GM18505 (cell line): ENCODE measurements at regions not wholly inside any gene's neighbourhood (a gene's known extent, or its start where the extent isn't known, plus 50 kb on each side); places are given as distances from the start of the nearest gene placed in this dataset.
"Not testable (repeated sequence)": the region's sequence is repeated elsewhere in the genome, so short reads cannot be mapped to it uniquely, and the experiment has no call there.

ENCODE experiments used
- ATAC-seq: cut with Tn5 transposase; IDR thresholded peaks from one replicate; pipeline ENCODE4 v1.9.1; 2021; ENCODE audit not compliant: unreplicated experiment
- POLR2A ChIP-seq: IDR thresholded peaks from 4 replicates; pipeline ENCODE4 v1.6.1; 2011; ENCODE audit warnings: borderline replicate concordance; ENCODE audit not compliant: insufficient read depth, insufficient read length; ENCODE audit errors: extremely low read depth

- no peak for TF ChIP-seq POLR2A
- no peak for ATAC-seq
Observed at GRCh38 chr17:68097161-68097805, 61.7 kb downstream of the KPNA2 start.

GRCh38 chr17:68099341-68099753 is 63.8 kb downstream of the KPNA2 start:
- ATAC-seq = not testable (repeated sequence)

GRCh38 chr17:68100000-68100641 is 64.6 kb downstream of the KPNA2 start:
- ATAC-seq = no peak
- TF ChIP-seq POLR2A = no peak

- ATAC-seq = no peak
- no peak for TF ChIP-seq POLR2A
Observed at GRCh38 chr17:68101075-68101986, 65.8 kb downstream of the KPNA2 start.

GRCh38 chr17:68101987-68102314 is 66.4 kb downstream of the KPNA2 start:
- ATAC-seq = no peak
- TF ChIP-seq POLR2A = no peak

- ATAC-seq = no peak
- no peak for TF ChIP-seq POLR2A
Observed at GRCh38 chr17:68102318-68102758, 66.8 kb downstream of the KPNA2 start.

- ATAC-seq = no peak
- TF ChIP-seq POLR2A = no peak
Observed at GRCh38 chr17:68103148-68103547, 67.6 kb downstream of the KPNA2 start.

GRCh38 chr17:68106085-68106484 is 70.5 kb downstream of the KPNA2 start:
- no peak for ATAC-seq
- TF ChIP-seq POLR2A = no peak

- ATAC-seq = no peak
- no peak for TF ChIP-seq POLR2A
Observed at GRCh38 chr17:68107373-68107772, 71.8 kb downstream of the KPNA2 start.

- no peak for ATAC-seq
- no peak for TF ChIP-seq POLR2A
Observed at GRCh38 chr17:68108313-68109000, 72.9 kb downstream of the KPNA2 start.

- ATAC-seq = not testable (repeated sequence)
Observed at GRCh38 chr17:68109404-68109803, 73.9 kb downstream of the KPNA2 start.

GRCh38 chr17:68116211-68116610 is 80.7 kb downstream of the KPNA2 start:
- ATAC-seq = not testable (repeated sequence)

- TF ChIP-seq POLR2A = no peak
- no peak for ATAC-seq
Observed at GRCh38 chr17:68122587-68122986, 87.1 kb downstream of the KPNA2 start.
